Heart right ventricle (tissue), 16 donors: ENCODE measurements at regions not wholly inside any gene's neighbourhood (a gene's known extent, or its start where the extent isn't known, plus 50 kb on each side); places are given as distances from the start of the nearest gene placed in this dataset.

ENCODE experiments used
- ATAC-seq, 8 donors: fragments of 200-7000 bp; cut with Tn5 transposase; one replicate each; pipeline ENCODE4 v1.9.1; 2020; ENCODE audit warnings: mild to moderate bottlenecking in 8 of 8, moderate library complexity in 8 of 8, moderate number of reproducible peaks in 1 of 8
- DNase-seq, 2 donors: peaks; one replicate each; pipeline ENCODE4 v3.0.0-alpha.2; 2020
- H3K27ac ChIP-seq, 10 donors: fragments of 200-600 bp; sonication (generic) in 2 of 10; one replicate each; pipeline versions ENCODE4 v1.5.0 to v1.8.0; 2020 to 2022; ENCODE audit warnings: mild to moderate bottlenecking in 3 of 10
- H3K27me3 ChIP-seq, 7 donors: fragments of 200-600 bp; one replicate each; pipeline ENCODE4 v1.8.0; 2021 to 2022; ENCODE audit warnings: mild to moderate bottlenecking in 2 of 7
- H3K36me3 ChIP-seq, 9 donors: fragments of 200-600 bp; sonication (generic) in 1 of 9; one replicate each; pipeline versions ENCODE4 v1.5.0 to v1.8.0; 2020 to 2022; ENCODE audit warnings: mild to moderate bottlenecking in 2 of 9
- H3K4me1 ChIP-seq, 9 donors: fragments of 200-600 bp; sonication (generic) in 1 of 9; one replicate each; pipeline versions ENCODE4 v1.5.0 to v1.8.0; 2020 to 2022; ENCODE audit warnings: mild to moderate bottlenecking in 4 of 9
- H3K4me3 ChIP-seq, 10 donors: fragments of 200-600 bp; sonication (generic) in 2 of 10; one replicate each; pipeline versions ENCODE4 v1.5.0 to v1.8.0; 2020 to 2022; ENCODE audit warnings: mild to moderate bottlenecking in 7 of 10, moderate library complexity in 2 of 10
- H3K9me3 ChIP-seq, 11 donors: fragments of 200-600 bp in 10 of 11; sonication (generic) in 2 of 11; one replicate each; pipeline versions ENCODE4 v1.5.0 to v1.8.0; 2013 to 2022; ENCODE audit warnings: mild to moderate bottlenecking in 2 of 11, control low read depth in 1 of 11, moderate library complexity in 1 of 11
- WGBS, 2 donors: extraction: QIAGEN DNeasy Blood & Tissue Kit; methylation state at CpG; one replicate each; pipeline ENCODE4 v1.1.7; 2013; ENCODE audit warnings: inconsistent platforms in 1 of 2; 5-methylcytosine and 5-hydroxymethylcytosine counted together
- intact Hi-C, 10 donors: fragments of 100-400 bp; cut with DNase I; formaldehyde crosslinking; loops; one replicate each; pipeline versions ENCODE4 v1.11.1 to v1.14.2; 2022
- TF ChIP-seq, protein P1 (sequence below), 9 donors: fragments of 200-600 bp; sonication (generic) in 2 of 9; IDR thresholded peaks; one replicate each; pipeline versions ENCODE4 v1.5.0 to v1.8.0; 2021 to 2022; ENCODE audit warnings: antibody characterized with exemption in 9 of 9, mild to moderate bottlenecking in 5 of 9, moderate library complexity in 1 of 9
- donor health status: Arrhythmogenic right ventricular cardiomyopathy.
- donor health status: ischemic (EF 13 %, LVEDD 7.1; RV severe dilation, severe dysfunction).
- donor health status: healthy with polysubstance abuse.
- donor health status: DM: no; HTN: yes; CAD: no.
- donor health status: DM: no; HTN: no; CAD: no.
- donor health status: ischemic (EF 25% LVEDD 6.9; RV normal size, moderate dysfunction).
- donor health status: ischemic (EF 25% LVEDD 5.7; RV mildly dilated, moderate dysfunction).
- donor health status: healthy.
- donor health status: DM: yes; HTN: yes; CAD: no.
- donor health status: Ischemic cardiomyopathy.
- donor health status: ischemic (EF 35%, LVEDD 5.7; RV mildly dilated, moderate dysfunction).
- donor health status: nonischemic (EF 11% LVEDD 7.7; RV severe dilation, severe dysfunction).
- donor health status: DM: yes; HTN: yes; CAD: no.
- donor health status: PGD.
- donor health status: ischemic (EF 29% LVEDD 5.4; RV normal size, mild dysfunction).
- donor health status: nonischemic (EF 23%, LVEDD 6.1; RV moderate dilation, normal function).

GRCh38 chr4:187603093-187604025, 392.2 kb upstream of the ZFP42 start:
- no peak for ATAC-seq
- H3K27ac ChIP-seq: peak overlapping the region in 1 of 10 donors; percentile 21
- peaks cover 0 to 9% (median 0%) of the 10 kb centered on the region in 9 donors for H3K4me1 ChIP-seq

GRCh38 chr4:187604984-187605383, 390.6 kb upstream of the ZFP42 start:
- ATAC-seq (no peak), DNase-seq (no peak)
- Histone ChIP-seq H3K36me3 (no peaks in the 10 kb centered on the region), H3K9me3 (no peaks in the 10 kb centered on the region), H3K4me1 (peaks cover 0 to 9% (median 0%) of the 10 kb centered on the region in 9 donors), H3K27ac (no peak overlapping the region), H3K27me3 (peaks cover 0 to 6% (median 0%) of the 10 kb centered on the region in 7 donors), H3K4me3 (no peak overlapping the region)
- TF ChIP-seq, protein P1, sequence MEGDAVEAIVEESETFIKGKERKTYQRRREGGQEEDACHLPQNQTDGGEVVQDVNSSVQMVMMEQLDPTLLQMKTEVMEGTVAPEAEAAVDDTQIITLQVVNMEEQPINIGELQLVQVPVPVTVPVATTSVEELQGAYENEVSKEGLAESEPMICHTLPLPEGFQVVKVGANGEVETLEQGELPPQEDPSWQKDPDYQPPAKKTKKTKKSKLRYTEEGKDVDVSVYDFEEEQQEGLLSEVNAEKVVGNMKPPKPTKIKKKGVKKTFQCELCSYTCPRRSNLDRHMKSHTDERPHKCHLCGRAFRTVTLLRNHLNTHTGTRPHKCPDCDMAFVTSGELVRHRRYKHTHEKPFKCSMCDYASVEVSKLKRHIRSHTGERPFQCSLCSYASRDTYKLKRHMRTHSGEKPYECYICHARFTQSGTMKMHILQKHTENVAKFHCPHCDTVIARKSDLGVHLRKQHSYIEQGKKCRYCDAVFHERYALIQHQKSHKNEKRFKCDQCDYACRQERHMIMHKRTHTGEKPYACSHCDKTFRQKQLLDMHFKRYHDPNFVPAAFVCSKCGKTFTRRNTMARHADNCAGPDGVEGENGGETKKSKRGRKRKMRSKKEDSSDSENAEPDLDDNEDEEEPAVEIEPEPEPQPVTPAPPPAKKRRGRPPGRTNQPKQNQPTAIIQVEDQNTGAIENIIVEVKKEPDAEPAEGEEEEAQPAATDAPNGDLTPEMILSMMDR (IDR thresholded peaks at IDR 0.05): no peak
- intact Hi-C loops: loop anchor here in 4 of 10 donors (10.0 kb wide), 3 partner anchors 1020 to 1600 kb away; no protein-coding TSS in a partner anchor
- 55 to 60% methylated on average over 9 of the region's 9 CpGs for WGBS, 2 donors

More at GRCh38 chr4:187603093-187604025, 392.2 kb upstream of the ZFP42 start:
- no peaks in the 10 kb centered on the region for H3K9me3 ChIP-seq
- DNase-seq: no peak
- intact Hi-C loops: loop anchor here in 4 of 10 donors (10.0 kb wide), 3 partner anchors 1021 to 1601 kb away; no protein-coding TSS in a partner anchor
- peaks cover 0 to 6% (median 0%) of the 10 kb centered on the region in 7 donors for H3K27me3 ChIP-seq
- H3K36me3 ChIP-seq: no peaks in the 10 kb centered on the region
- TF ChIP-seq, protein P1 (IDR thresholded peaks at IDR 0.05): no peak
- no peak overlapping the region for H3K4me3 ChIP-seq
- WGBS, 2 donors: 84 to 86% methylated on average over 5 of the region's 5 CpGs

DNA sequence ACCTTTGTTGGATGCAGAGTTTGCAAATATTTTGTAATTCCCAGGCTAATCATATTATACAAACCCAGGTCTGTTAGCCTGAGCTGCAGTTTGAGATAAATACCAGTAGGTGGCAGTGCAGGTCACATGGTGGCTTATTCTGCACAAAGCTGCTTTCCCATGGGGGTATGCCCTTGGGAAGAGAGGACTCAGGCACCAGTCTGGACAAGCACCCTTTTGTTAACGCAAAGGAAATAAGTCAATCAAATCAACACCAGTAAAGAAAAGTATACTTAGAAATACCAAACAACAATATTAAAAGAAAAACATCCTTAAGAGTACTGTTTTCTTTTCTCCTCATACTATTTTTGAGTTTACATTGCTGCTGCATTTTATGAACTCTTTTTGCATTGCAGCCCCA, 389.0 kb upstream of the ZFP42 start:
- Histone ChIP-seq H3K27ac (no peak overlapping the region), H3K4me1 (peaks cover 0 to 9% (median 0%) of the 10 kb centered on the region in 9 donors), H3K9me3 (no peaks in the 10 kb centered on the region), H3K27me3 (peaks cover 0 to 6% (median 0%) of the 10 kb centered on the region in 7 donors), H3K4me3 (no peak overlapping the region), H3K36me3 (no peaks in the 10 kb centered on the region)
- ATAC-seq: peak in 1 of 8 donors; percentile 69
- intact Hi-C loops: loop anchor here in 4 of 10 donors (10.0 kb wide), 3 partner anchors 1018 to 1598 kb away; no protein-coding TSS in a partner anchor
- TF ChIP-seq, protein P1 (IDR thresholded peaks at IDR 0.05): peak; percentile 67 to 85 (median 82)
- 24 to 28% methylated on average over 1 of the region's 1 CpG for WGBS, 2 donors
- DNase-seq: peak in 1 of 2 donors; percentile 11

GRCh38 chr4:187608001-187608421, 387.6 kb upstream of the ZFP42 start:
- Histone ChIP-seq H3K4me1 (no peaks in the 10 kb centered on the region), H3K36me3 (no peaks in the 10 kb centered on the region), H3K9me3 (no peaks in the 10 kb centered on the region), H3K4me3 (no peak overlapping the region), H3K27ac (no peak overlapping the region), H3K27me3 (peaks cover 0 to 6% (median 0%) of the 10 kb centered on the region in 7 donors)
- WGBS, 2 donors: 84 to 88% methylated on average over 1 of the region's 1 CpG
- no peak for ATAC-seq
- intact Hi-C loops: loop anchor here in 4 of 10 donors (10.0 kb wide), 3 partner anchors 1017 to 1597 kb away; no protein-coding TSS in a partner anchor
- TF ChIP-seq, protein P1 (IDR thresholded peaks at IDR 0.05): no peak
- no peak for DNase-seq
